K562 (cell line): ENCODE measurements at regions not wholly inside any gene's neighbourhood (a gene's known extent, or its start where the extent isn't known, plus 50 kb on each side); places are given as distances from the start of the nearest gene placed in this dataset.
A peak's percentile ranks its signal among the peaks of the same experiment; 100 is the strongest.

Source experiments
- BDP1 ChIP-seq: IDR thresholded peaks from 3 replicates; pipeline ENCODE4 v1.6.1; 2011; ENCODE audit not compliant: insufficient read length, insufficient read depth
- CBX8 ChIP-seq: fragments of 200-600 bp; sonication (generic); IDR thresholded peaks from 2 replicates; pipeline ENCODE4 v1.6.1; 2012; ENCODE audit warnings: borderline replicate concordance, mixed run types, low read depth, mild to moderate bottlenecking, moderate library complexity, mixed read lengths, low read length, control low read depth, inconsistent platforms; ENCODE audit not compliant: poor library complexity, severe bottlenecking; ENCODE audit errors: extremely low read depth
- CXXC5 ChIP-seq: fragments of 250-450 bp; sonication (Bioruptor Pico); IDR thresholded peaks from 2 replicates; pipeline ENCODE4 v1.8.0; 2022; ENCODE audit warnings: inconsistent platforms, mild to moderate bottlenecking, moderate library complexity
- ELK3 ChIP-seq: fragments of 450-650 bp; formaldehyde crosslinking; IDR thresholded peaks from 2 replicates; pipeline ENCODE4 v1.4.0; 2020; ENCODE audit warnings: mild to moderate bottlenecking
- FOS ChIP-seq: IDR thresholded peaks from 3 replicates; pipeline ENCODE4 v1.6.1; 2011; ENCODE audit not compliant: insufficient read length; ENCODE audit errors: extremely low read depth
- FOSL1 ChIP-seq: fragments of 200-800 bp; sonication (Bioruptor generic); conservative IDR thresholded peaks from 2 replicates; pipeline ENCODE4 v1.6.1; 2016; ENCODE audit warnings: missing genetic modification characterization, missing compliant biosample characterization
- GATAD2B ChIP-seq: fragments of 450-650 bp; IDR thresholded peaks from 2 replicates; pipeline ENCODE4 v1.6.1; 2017; ENCODE audit warnings: mild to moderate bottlenecking, borderline replicate concordance
- HMGXB4 ChIP-seq: sonication (generic); formaldehyde crosslinking; IDR thresholded peaks from 2 replicates; pipeline ENCODE4 v1.8.1; 2023; ENCODE audit warnings: mild to moderate bottlenecking, missing genetic modification reagents
- KHSRP ChIP-seq: fragments of 450-650 bp; IDR thresholded peaks from 2 replicates; pipeline ENCODE4 v1.6.1; 2017
- MBD2 ChIP-seq: sonication (generic); IDR thresholded peaks from 2 replicates; pipeline ENCODE4 v1.6.1; 2016; ENCODE audit warnings: low read depth, borderline replicate concordance
- NR1H2 ChIP-seq: sonication (generic); formaldehyde crosslinking; IDR thresholded peaks from 2 replicates; pipeline ENCODE4 v1.4.0; 2020; ENCODE audit warnings: mild to moderate bottlenecking, missing genetic modification reagents
- PHTF2 ChIP-seq: fragments of 250-450 bp; sonication (Bioruptor Pico); IDR thresholded peaks from 2 replicates; pipeline ENCODE4 v1.5.0; 2021; ENCODE audit warnings: mild to moderate bottlenecking
- RERE ChIP-seq: sonication (generic); formaldehyde crosslinking; IDR thresholded peaks from 2 replicates; pipeline ENCODE4 v1.8.0; 2023; ENCODE audit warnings: missing genetic modification reagents, mild to moderate bottlenecking, borderline replicate concordance
- SNAPC5 ChIP-seq: fragments of 250-450 bp; sonication (Bioruptor Pico); IDR thresholded peaks from 2 replicates; pipeline ENCODE4 v1.8.0; 2021; ENCODE audit warnings: moderate library complexity, mild to moderate bottlenecking, inconsistent platforms
- UBTF ChIP-seq, 2 experiments: IDR thresholded peaks; 2 replicates each; pipeline ENCODE4 v1.6.1; 2012; ENCODE audit warnings: improper control_type of control experiment in 2 of 2, low read depth in 2 of 2, low read length in 2 of 2, borderline replicate concordance in 1 of 2
- ZKSCAN3 ChIP-seq: fragments of 250-450 bp; sonication (Bioruptor Pico); IDR thresholded peaks from 2 replicates; pipeline ENCODE4 v1.4.0; 2020

- no peak for TF ChIP-seq UBTF (IDR thresholded peaks at IDR 0.05; ENCODE audit: borderline replicate concordance in 1 of 2, low read depth in 2 of 2, low read length in 2 of 2)
- no peak for TF ChIP-seq CBX8
- no peak for TF ChIP-seq ZKSCAN3 (CRISPR knock-in tag)
- TF ChIP-seq HMGXB4 (CRISPR knock-in tag), result no peak
- TF ChIP-seq NR1H2 (CRISPR knock-in tag), result no peak
- TF ChIP-seq KHSRP, result no peak
- no peak for TF ChIP-seq BDP1
- TF ChIP-seq CXXC5 (CRISPR knock-in tag), result peak; percentile 41
- no peak for TF ChIP-seq MBD2
- TF ChIP-seq FOS, result peak; percentile 30
- no peak for TF ChIP-seq RERE (CRISPR knock-in tag)
- no peak for TF ChIP-seq GATAD2B
- TF ChIP-seq SNAPC5 (CRISPR knock-in tag), result no peak
- TF ChIP-seq PHTF2 (CRISPR knock-in tag), result no peak
- peak; percentile 88 for TF ChIP-seq FOSL1 (tag)
- no peak for TF ChIP-seq ELK3
Measured at GRCh38 chr11:57903441-57904123, 120.1 kb upstream of the OR9Q1 start (continued).
